ENCODE measurements at regions not wholly inside any gene's neighbourhood (a gene's known extent, or its start where the extent isn't known, plus 50 kb on each side); places are given as distances from the start of the nearest gene placed in this dataset.
"Not testable (repeated sequence)": the region's sequence is repeated elsewhere in the genome, so short reads cannot be mapped to it uniquely, and the experiment has no call there.

GRCh38 chr2:187084524-187084923, 235.6 kb upstream of the ZSWIM2 start:
- DNase-seq (no peak), ATAC-seq (no peak)
- intact Hi-C loops (cut with DNase I), result no loop called here

GRCh38 chr2:187081461-187081860, 232.5 kb upstream of the ZSWIM2 start:
- no peak for ATAC-seq
- no peak for DNase-seq

GRCh38 chr2:187079901-187080300, 230.9 kb upstream of the ZSWIM2 start:
- DNase-seq, result no peak
- no peak for ATAC-seq
- intact Hi-C loops (cut with DNase I), result no loop called here

More at GRCh38 chr2:187081461-187081860, 232.5 kb upstream of the ZSWIM2 start:
- intact Hi-C loops (cut with DNase I), result no loop called here

- DNase-seq, result no peak
- intact Hi-C loops (cut with DNase I), result no loop called here
- ATAC-seq, result peak; percentile 21 to 53
Measured at GRCh38 chr2:187078297-187078696, 229.3 kb upstream of the ZSWIM2 start.

- intact Hi-C loops (cut with DNase I), result no loop called here
- ATAC-seq, result no peak
Measured at GRCh38 chr2:187075671-187076070, 226.7 kb upstream of the ZSWIM2 start.

GRCh38 chr2:187075199-187075635, 226.2 kb upstream of the ZSWIM2 start:
- no peak for DNase-seq
- peak; percentile 19 to 57 for ATAC-seq
- intact Hi-C loops (cut with DNase I), result no loop called here

More at GRCh38 chr2:187075671-187076070, 226.7 kb upstream of the ZSWIM2 start:
- DNase-seq, result no peak

- intact Hi-C loops (cut with DNase I), result no loop called here
- ATAC-seq, result no peak
- DNase-seq, result no peak
Measured at GRCh38 chr2:187058198-187058597, 209.2 kb upstream of the ZSWIM2 start.

- ATAC-seq (no peak), DNase-seq (no peak)
- intact Hi-C loops (cut with DNase I), result no loop called here
Measured at GRCh38 chr2:187057466-187057865, 208.5 kb upstream of the ZSWIM2 start.

GRCh38 chr2:187056416-187057334, 207.7 kb upstream of the ZSWIM2 start:
- ATAC-seq (no peak), DNase-seq (no peak)
- intact Hi-C loops (cut with DNase I), result no loop called here

- no peak for ATAC-seq
- no peak for DNase-seq
- intact Hi-C loops (cut with DNase I), result no loop called here
Measured at GRCh38 chr2:187055463-187055862, 206.5 kb upstream of the ZSWIM2 start.

GRCh38 chr2:187054501-187055319, 205.7 kb upstream of the ZSWIM2 start:
- intact Hi-C loops (cut with DNase I), result no loop called here
- DNase-seq (no peak), ATAC-seq (no peak)

- intact Hi-C loops (cut with DNase I), result no loop called here
- ATAC-seq, result no peak
Measured at GRCh38 chr2:187051350-187051749, 202.4 kb upstream of the ZSWIM2 start.

GRCh38 chr2:187050409-187050998, 201.5 kb upstream of the ZSWIM2 start:
- ATAC-seq (no peak), DNase-seq (no peak)
- intact Hi-C loops (cut with DNase I), result no loop called here

More at GRCh38 chr2:187051350-187051749, 202.4 kb upstream of the ZSWIM2 start:
- DNase-seq, result no peak

GRCh38 chr2:187037310-187037709, 188.3 kb upstream of the ZSWIM2 start:
- ATAC-seq, result no peak
- no peak for DNase-seq
- intact Hi-C loops (cut with DNase I), result no loop called here

- intact Hi-C loops (cut with DNase I), result no loop called here
- DNase-seq (no peak), ATAC-seq (no peak)
Measured at GRCh38 chr2:187034434-187034833, 185.5 kb upstream of the ZSWIM2 start.

- intact Hi-C loops (cut with DNase I), result no loop called here
- ATAC-seq (no peak), DNase-seq (no peak)
Measured at GRCh38 chr2:187024739-187025138, 175.8 kb upstream of the ZSWIM2 start.

- intact Hi-C loops (cut with DNase I); DNase-seq; ATAC-seq: not testable (repeated sequence)
Measured at GRCh38 chr2:187023996-187024395, 175.0 kb upstream of the ZSWIM2 start.

- DNase-seq, result no peak
- no peak for ATAC-seq
- intact Hi-C loops (cut with DNase I), result no loop called here
Measured at GRCh38 chr2:187017438-187017837, 168.5 kb upstream of the ZSWIM2 start.

GRCh38 chr2:187013058-187013457, 164.1 kb upstream of the ZSWIM2 start:
- ATAC-seq, result no peak
- intact Hi-C loops (cut with DNase I), result no loop called here

More at GRCh38 chr2:187013058-187013457, 164.1 kb upstream of the ZSWIM2 start:
- DNase-seq, result no peak
